ENCODE measurements at regions not wholly inside any gene's neighbourhood (a gene's known extent, or its start where the extent isn't known, plus 50 kb on each side); places are given as distances from the start of the nearest gene placed in this dataset.

GRCh38 chr1:68378296-68379084, 71.3 kb downstream of the RPE65 start:
- no peak for DNase-seq

GRCh38 chr1:68377098-68377497, 72.7 kb downstream of the RPE65 start:
- DNase-seq = no peak

GRCh38 chr1:68376441-68376840, 73.3 kb downstream of the RPE65 start:
- DNase-seq = no peak

DNA sequence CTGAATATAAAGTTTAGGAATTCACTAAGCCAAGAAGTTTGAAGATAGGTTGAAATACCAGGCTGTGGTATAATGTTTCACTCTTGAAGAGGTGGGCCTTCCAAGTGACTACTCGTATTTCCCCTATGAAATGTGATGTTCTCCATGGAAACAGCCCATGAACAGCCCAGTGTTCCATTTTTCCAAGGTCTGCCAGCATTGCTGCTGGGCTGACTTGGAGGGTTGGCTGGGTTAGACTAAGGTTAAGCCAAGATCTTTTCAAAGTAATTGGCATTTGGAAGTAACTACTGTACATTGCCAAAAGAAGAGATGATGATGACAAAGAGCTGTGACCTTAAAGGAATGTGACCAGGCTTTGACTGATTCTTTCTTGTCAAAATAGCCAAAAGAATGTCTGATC, 73.8 kb downstream of the RPE65 start:
- DNase-seq = no peak

DNA sequence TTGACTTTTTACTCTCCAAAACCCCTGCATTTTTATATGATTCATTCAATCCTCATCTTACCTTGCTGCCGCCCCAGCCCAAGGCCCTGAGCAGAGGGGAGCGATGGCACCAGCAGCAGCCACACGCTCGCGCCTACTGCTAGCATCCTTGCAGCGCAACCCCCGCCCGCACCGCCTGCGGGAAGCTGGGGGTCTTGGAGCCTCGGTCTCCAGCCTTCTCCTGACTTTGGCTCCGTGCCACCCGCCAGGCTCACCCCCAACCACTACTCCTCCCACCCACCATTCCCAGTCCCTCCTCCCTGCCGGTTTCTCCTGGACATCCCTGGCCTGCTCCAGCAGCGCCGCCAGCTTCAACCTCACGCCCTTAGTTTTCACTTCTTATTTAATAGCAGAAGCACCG, 76.6 kb downstream of the RPE65 start:
- no peak for DNase-seq

GRCh38 chr1:68372487-68372886, 77.3 kb downstream of the RPE65 start:
- no peak for DNase-seq

DNA sequence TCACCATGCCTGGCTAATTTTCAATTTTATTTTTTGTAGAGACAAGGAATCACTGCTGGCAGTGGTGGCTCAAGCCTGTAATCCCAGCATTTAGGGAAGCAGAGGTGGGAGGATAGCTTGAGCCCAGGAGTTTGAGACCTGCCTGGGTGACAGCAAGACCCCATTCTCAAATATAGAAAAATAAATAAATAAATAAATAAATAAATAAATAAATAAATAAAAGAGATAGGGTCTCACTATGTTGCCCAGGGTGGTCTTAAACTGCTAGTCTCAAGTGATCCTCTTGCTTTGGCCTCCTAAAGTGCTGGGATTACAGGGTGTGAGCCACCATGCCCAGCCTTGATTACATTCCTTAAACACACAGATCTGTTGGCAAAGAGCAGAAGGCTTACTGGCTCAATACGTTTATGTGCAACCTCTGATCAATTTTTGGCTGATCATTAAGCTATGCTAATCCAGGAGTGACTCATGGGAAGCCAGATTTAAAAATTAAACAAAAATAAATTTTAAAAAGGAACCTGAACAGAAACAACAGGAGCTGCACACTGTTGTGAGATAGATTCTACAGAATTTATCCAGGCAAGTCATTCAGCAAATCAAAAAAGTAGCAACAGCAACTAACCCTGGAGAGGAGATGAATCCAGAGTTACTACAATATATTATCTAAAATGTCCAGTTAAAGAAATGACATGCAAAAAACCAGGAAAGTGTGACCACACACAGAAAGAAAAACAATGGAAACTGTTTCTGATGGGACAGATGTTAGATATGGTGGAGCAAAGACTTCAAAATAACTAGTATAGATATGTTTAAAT, 79.4 kb downstream of the RPE65 start:
- DNase-seq = no peak

GRCh38 chr1:68366572-68366971, 83.2 kb downstream of the RPE65 start:
- DNase-seq = no peak

- DNase-seq = no peak
These were observed 83.9 kb downstream of the RPE65 start for GRCh38 chr1:68365709-68366382.

GRCh38 chr1:68363339-68363738, 86.4 kb downstream of the RPE65 start:
- DNase-seq = no peak

GRCh38 chr1:68361346-68361910, 88.3 kb downstream of the RPE65 start:
- no peak for DNase-seq

DNA sequence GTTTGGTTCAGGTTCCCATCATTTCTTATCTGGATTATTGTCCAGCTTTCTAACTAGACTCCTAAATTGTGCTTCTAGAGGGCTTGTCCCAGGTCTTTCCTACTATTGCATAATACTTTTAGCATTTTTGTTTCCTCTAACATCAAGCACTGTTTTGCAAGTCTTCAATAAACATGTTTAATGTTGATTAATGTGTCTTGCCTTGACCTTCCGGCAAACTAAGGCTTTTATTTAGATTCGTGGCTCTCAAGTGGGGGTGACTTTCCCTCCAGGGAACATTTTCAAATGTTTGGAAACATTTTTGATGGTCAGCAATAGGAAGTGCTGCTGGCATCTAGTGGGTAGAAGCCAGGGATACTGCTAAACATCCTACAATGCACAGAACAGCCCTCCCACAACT, 90.7 kb downstream of the RPE65 start:
- no peak for DNase-seq

GRCh38 chr1:68358439-68358838, 91.3 kb downstream of the RPE65 start:
- DNase-seq = no peak

DNA sequence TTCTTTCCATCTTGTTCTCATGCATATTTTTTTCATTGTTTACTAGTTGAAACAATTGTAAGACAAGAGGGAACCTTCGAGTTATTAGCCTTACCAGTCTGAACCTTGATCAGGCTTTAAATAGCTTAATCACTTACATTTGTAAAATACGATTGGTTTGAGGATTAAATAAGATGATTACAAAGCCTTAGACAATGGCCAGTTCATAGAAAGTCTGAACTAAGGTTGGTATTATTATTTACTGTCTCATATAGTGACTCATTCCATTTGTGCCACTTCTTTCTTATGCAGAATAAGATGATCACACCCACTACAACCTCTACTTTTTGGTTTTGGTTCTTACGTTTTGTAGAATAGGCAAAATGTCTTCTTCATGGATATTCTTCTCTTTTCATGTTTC, 94.1 kb downstream of the RPE65 start:
- DNase-seq = no peak

GRCh38 chr1:68352202-68352601, 97.6 kb downstream of the RPE65 start:
- DNase-seq = no peak

GRCh38 chr1:68347415-68347814, 102.3 kb downstream of the RPE65 start:
- no peak for DNase-seq

DNA sequence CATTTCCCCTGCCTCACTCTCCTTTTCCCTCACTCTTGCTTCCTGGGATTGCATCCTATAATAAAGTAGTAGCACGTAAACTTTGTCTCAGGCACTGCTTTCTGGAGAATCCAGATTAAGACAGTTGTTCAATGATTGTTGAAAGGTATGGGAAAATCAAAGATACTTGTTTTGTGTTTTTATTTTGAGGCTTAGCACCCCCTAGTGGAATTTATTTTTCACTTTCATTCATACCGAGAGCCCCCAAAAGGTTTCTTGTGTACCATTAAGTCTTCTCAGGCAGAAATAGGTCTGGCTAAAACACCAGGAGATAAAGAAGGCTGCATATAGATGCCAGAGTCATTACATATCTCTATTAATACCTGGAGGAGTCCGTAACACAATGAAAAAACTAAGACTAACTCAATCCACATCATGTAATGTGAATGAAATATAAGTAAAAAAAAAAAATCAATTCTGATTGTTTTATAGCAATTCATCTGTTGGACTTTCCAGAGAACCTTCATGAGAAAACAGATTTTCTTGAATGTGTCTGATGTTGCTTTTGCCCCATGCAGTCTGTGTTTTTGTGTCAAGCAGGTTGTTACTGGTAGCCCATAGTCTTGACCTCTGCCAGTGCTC, 103.5 kb downstream of the RPE65 start:
- DNase-seq = no peak

- no peak for DNase-seq
These were observed 105.5 kb downstream of the RPE65 start for GRCh38 chr1:68344208-68344607.

DNA sequence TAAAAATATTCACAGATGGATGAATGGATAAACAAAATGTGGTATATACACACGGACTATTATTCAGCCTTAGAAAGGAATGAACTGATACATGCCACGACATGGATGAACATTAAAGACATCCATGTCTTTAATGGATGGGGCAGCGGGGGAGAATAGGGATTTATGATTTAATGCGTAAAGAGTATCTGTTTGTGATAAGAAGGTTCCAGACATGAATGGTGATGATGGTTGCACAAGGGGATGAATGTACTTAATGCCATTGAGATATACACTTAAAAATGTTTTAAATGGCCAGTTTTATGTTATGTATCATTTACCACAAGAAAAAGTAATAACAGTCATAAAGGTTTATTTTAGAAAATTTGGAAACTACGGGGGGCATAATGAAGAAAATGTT, 108.6 kb upstream of the WLS start:
- no peak for DNase-seq

GRCh38 chr1:68339505-68339904, 107.2 kb upstream of the WLS start:
- no peak for DNase-seq

DNA sequence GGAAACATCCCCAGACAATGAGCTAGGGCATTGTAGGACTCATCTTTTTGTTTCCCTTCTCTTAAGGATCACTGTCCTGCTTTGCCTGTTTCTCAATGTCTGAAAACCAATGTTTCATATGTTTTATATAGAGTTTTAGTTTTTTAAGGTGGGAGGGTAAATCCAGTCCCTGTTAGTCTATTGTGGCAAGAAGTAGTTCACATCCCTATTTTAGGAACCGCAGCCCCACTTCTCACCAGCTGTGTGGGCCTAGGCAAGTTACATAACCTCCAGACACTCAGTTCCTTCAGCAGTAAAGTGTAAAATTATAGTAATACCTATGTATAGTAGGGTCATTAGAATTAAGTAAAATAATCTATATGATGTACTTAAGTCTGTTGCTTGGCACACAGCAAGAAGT, 105.8 kb upstream of the WLS start:
- no peak for DNase-seq

GRCh38 chr1:68332041-68332440, 99.7 kb upstream of the WLS start:
- peak; percentile 30 for DNase-seq
